ENCODE measurements at regions not wholly inside any gene's neighbourhood (a gene's known extent, or its start where the extent isn't known, plus 50 kb on each side); places are given as distances from the start of the nearest gene placed in this dataset.

- no peak overlapping the region for H3K4me3 ChIP-seq (ENCODE audit: low read depth, low read length)
- in situ Hi-C loops (cut with HindIII; ENCODE audit: low sequenced_read_pairs) = no loop called here
- no peak for DNase-seq (ENCODE audit: low read depth, low spot score)
- TF ChIP-seq CTCF (IDR thresholded peaks at IDR 0.05; ENCODE audit: low read depth, low read length) = no peak
Measured at GRCh38 chr3:55170444-55170843, 242.6 kb upstream of the LRTM1 start.

- peak; percentile 98 for DNase-seq (ENCODE audit: low read depth, low spot score)
- in situ Hi-C loops (cut with HindIII; ENCODE audit: low sequenced_read_pairs) = no loop called here
- no peak for TF ChIP-seq CTCF (IDR thresholded peaks at IDR 0.05; ENCODE audit: low read depth, low read length)
- no peak overlapping the region for H3K4me3 ChIP-seq (ENCODE audit: low read depth, low read length)
Measured at GRCh38 chr3:55169608-55170072, 241.8 kb upstream of the LRTM1 start.

- in situ Hi-C loops (cut with HindIII; ENCODE audit: low sequenced_read_pairs) = no loop called here
- no peak overlapping the region for H3K4me3 ChIP-seq (ENCODE audit: low read depth, low read length)
- no peak for TF ChIP-seq CTCF (IDR thresholded peaks at IDR 0.05; ENCODE audit: low read depth, low read length)
- no peak for DNase-seq (ENCODE audit: low read depth, low spot score)
Measured at GRCh38 chr3:55169161-55169560, 241.3 kb upstream of the LRTM1 start.

GRCh38 chr3:55167586-55168317 is 239.9 kb upstream of the LRTM1 start:
- no peak overlapping the region for H3K4me3 ChIP-seq (ENCODE audit: low read depth, low read length)
- in situ Hi-C loops (cut with HindIII; ENCODE audit: low sequenced_read_pairs) = no loop called here
- no peak for TF ChIP-seq CTCF (IDR thresholded peaks at IDR 0.05; ENCODE audit: low read depth, low read length)
- peak; percentile 65 for DNase-seq (ENCODE audit: low read depth, low spot score)

GRCh38 chr3:55166576-55167555 is 239.0 kb upstream of the LRTM1 start:
- no peak for DNase-seq (ENCODE audit: low read depth, low spot score)
- no peak overlapping the region for H3K4me3 ChIP-seq (ENCODE audit: low read depth, low read length)
- in situ Hi-C loops (cut with HindIII; ENCODE audit: low sequenced_read_pairs) = no loop called here
- no peak for TF ChIP-seq CTCF (IDR thresholded peaks at IDR 0.05; ENCODE audit: low read depth, low read length)

GRCh38 chr3:55165704-55166405 is 238.0 kb upstream of the LRTM1 start:
- no peak for DNase-seq (ENCODE audit: low read depth, low spot score)
- no peak overlapping the region for H3K4me3 ChIP-seq (ENCODE audit: low read depth, low read length)
- in situ Hi-C loops (cut with HindIII; ENCODE audit: low sequenced_read_pairs) = no loop called here
- no peak for TF ChIP-seq CTCF (IDR thresholded peaks at IDR 0.05; ENCODE audit: low read depth, low read length)
